T-helper 22 cell (primary cell): ENCODE measurements at regions not wholly inside any gene's neighbourhood (a gene's known extent, or its start where the extent isn't known, plus 50 kb on each side); places are given as distances from the start of the nearest gene placed in this dataset.

Experiments
- DNase-seq: peaks from one replicate; pipeline ENCODE4 v3.0.0-alpha.2; 2020; ENCODE audit warnings: low read depth

DNA sequence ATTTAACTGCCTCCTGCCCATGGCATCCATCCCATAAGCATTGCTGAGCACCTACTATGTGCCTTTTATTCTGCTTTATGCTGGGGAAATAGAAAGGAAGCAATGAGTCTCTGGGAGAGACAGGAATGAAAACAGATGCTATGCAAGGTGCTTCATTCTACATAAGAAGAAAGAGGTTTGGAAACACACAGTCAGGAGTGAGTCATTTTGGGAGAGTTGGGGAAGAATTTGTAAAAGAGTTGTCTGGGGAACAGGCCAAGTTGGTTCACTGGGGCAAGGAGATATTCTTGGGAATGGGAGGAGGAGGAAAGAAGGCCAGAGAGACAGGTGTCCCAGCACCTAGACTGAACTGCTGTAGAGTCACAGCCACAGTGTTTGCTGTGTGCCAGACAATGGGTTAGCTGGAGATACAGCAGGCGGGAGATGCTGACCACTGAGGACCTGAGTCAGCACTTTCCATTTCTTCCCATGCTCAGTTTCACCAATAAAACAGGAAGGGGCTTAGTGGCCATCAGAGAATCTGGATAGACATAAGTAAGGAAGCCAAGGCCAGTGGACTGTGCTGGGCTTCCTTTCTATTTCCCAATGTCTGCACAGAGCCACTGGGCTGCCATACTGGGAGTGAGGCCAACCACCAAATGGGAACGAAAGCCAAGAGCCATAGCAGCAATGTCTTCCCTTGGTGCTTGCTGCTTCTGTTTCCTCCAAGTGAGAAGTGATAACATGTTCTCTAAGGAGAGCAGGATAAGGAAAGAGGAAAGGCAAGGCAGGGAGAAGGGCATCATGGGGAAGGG lies 187.7 kb upstream of the USP24 start:
- DNase-seq: no peak

DNA sequence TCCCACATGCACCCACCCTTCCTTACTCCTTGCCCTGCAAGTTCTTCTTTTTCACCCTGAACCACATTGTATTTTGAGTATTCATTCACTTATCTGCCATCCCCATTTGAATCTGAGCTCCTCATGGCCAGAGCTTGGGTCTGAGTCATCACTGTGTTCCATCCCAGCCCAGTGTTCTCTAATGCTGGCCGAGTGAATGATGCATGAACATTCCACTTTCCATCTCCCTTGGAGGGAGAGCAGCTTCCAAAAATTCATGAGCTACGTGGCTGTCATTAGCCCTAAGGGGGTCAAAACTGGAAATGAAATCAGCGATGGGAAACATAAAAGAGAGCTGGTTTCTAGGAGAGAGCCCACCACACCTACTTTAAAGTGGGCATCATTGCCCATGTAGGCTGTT lies 187.0 kb upstream of the USP24 start:
- no peak for DNase-seq

DNA sequence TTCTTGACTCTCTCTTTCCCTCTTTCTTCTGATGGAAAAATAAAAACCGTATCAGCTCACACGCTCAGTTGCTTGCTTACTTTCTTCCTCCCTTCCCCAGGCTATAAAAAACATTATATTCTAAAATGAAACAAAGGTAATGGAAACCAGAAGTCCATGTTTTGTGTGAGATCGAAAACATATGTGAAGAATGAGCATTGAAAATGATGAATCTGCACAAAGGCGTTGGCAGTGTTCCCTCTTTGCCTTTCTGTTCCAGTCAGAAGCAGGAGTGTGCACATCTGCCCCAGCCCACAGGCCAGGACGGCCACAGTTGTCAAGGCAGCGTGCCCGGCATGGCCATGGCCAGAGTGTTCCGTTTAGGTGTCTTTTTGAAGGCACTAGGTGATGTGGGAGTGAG lies 185.3 kb upstream of the USP24 start:
- no peak for DNase-seq

DNA sequence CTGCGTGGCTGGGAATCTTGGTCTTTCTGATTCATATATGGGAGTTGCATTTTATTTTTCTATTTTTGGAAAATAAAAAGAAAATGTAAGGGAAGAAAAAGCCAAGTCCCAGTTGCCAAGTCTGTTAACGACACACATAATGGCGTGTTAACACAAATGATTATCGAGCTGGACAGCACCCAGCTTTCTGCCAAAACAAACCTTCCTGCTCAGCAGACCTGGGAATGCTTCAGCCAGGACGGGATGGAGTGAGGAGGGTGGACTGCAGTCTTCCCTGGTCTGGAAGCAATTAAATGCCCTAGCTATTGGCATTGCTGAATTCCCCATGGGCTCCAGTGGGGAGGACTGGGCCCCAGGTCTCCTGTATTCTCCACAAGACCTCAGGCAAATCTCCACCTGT lies 184.2 kb upstream of the USP24 start:
- no peak for DNase-seq

DNA sequence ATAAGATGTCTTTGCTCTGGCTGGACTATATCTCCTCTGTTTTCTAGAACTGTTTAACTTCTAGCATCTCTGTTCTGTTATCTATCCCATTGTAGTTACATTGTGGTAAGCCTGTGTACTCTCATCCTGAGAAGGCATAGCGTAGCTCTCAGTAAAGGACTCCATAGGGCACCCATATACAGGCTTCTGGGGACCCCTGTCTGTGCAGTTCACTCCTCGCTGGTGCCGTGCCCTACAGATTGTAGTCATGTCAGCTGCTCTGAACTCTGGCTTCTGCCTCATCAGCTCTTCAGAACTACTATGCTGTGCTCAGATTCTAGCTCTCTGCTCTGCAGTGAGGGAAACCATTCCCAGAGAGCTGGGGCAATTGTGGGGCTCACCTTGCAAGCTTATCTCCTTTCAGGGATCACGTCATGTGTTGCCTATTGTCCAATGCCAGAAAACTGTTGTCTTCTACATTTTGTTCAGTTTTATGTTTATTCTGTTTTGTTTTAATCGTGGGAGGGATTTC lies 181.3 kb upstream of the USP24 start:
- DNase-seq: no peak

DNA sequence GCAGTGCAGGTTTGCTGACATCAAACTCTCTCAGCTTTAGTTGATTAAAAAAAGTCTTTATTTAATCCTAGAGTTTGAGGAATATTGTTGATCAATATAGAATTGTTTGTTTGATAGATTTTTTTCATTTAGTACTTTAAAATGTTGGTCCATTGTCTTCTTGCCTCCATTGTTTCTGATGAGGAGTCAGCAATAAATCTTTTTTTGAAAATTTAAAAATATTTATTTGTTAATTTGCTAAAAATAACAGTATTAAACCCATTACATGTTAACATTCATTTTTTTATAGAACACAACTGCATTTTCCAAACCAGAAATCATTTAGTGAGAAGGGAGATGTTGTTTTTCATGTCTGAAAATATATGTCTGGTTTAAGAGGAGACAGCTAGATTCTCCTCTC lies 173.8 kb upstream of the USP24 start:
- DNase-seq: no peak

- no peak for DNase-seq
These were observed 172.0 kb upstream of the USP24 start for GRCh38 chr1:55387145-55387544.

- DNase-seq: no peak
These were observed 171.3 kb upstream of the USP24 start for GRCh38 chr1:55386456-55386855.

GRCh38 chr1:55385402-55386018 lies 170.3 kb upstream of the USP24 start:
- DNase-seq: no peak

DNA sequence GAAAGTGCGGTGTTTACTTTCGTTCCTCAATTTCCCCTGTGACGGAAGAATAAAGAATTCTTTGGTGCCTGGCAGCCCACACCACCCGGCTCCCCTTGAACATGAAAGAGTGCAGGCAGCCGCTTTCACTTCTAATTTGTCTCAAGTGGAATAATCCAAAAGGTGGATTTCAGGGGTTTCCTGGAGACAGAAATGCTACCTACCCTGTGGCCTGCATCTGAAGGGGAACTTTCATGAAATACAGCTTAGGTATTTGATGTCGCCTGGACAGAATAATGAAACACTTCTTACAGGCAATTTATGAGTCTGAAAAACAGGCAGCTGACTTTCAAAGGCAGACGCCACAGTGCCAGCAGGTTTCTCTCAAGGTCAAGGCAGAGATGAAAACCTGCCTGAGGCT lies 169.5 kb upstream of the USP24 start:
- no peak for DNase-seq

DNA sequence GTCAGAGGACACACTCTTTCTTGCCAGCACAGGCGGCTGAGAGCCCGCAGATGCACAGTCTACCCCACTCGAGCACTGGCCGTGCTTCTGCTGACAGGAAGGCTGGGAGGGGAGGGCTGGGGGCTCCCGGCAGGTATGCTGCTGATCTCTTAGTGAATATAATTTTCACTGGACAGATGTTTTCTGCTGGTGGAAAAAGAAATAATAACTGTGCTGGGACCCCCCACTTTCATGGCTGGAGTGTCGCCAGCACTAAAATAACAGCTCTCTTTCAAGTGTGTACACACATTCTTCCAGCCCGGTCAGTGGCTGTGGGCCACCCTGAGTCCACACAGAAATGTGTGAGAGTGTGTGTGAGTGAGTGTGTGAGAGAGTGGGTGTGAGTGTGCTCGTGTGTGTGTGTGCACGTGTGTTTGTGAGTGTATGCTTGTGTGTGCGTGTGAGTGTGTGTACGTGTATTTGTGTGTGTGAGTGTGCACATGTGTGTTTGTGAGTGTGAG lies 167.7 kb upstream of the USP24 start:
- DNase-seq: no peak

GRCh38 chr1:55381983-55382382 lies 166.8 kb upstream of the USP24 start:
- no peak for DNase-seq

DNA sequence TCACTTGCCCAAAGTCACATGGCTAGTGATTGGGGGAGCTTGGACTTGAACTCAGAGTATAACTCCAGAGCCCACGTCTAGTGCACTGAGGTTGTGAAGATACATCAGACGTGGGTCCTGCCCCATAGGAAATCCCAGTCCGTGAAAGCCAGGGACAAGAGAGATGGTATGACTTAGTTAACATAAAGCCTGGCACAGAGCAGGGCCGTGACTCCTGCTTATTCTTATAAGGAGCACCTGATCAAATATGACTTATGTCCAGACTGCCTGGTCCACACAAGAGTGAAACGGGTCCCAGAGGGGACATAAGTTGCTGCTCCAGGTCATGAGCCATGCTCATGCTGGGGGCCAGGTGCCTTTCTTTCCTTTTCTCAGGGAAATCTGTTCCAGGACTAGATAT lies 166.3 kb upstream of the USP24 start:
- no peak for DNase-seq

DNA sequence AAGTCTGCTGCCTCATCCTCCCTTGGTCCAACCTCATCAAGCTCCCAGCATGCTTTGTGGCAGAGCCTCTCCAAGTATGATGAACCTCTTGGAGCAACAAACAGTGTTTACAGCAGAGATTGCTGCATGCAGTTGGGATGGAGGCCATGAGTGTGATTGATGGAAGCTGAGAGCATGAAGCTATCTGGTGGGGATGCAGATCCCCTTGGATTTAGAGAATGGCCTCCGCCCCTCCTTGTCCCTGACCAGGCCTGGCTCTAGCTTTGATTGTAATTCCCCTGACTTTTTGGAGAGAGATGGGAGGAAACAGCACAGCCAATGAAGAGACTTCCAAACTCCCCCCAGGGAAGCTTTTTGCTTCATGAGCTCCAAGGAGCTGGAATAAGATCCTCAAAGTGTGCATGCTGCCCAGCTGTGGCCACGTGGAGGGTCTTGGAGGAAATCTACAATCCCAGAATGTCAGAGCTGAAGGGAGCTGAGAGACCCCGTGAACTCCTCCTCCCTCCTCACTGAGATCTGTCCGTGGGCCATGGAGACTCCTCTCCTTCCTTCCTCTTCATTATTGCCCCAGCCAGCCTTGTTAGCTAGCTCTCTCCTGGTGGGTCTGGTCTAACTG lies 165.3 kb upstream of the USP24 start:
- no peak for DNase-seq

- no peak for DNase-seq
These were observed 163.4 kb upstream of the USP24 start for GRCh38 chr1:55378582-55378981.

DNA sequence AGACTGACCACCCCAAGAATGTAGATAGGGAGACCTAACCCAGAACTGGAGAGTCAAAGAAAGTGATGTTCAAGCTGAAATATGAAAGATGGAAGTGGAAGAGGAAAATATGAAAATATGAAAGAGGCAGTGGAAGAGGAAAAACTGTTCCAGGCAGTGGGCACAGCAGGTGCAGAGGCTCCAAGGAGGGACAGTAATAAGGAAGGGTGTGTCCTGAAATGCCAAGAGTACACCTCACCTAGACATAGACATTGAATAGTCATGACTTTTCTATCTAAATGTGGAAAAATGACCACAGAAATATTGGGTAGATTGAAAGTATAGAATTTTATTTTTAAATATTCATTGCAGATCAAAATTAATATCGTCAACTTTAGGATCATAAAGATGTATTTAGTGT lies 161.7 kb upstream of the USP24 start:
- no peak for DNase-seq

DNA sequence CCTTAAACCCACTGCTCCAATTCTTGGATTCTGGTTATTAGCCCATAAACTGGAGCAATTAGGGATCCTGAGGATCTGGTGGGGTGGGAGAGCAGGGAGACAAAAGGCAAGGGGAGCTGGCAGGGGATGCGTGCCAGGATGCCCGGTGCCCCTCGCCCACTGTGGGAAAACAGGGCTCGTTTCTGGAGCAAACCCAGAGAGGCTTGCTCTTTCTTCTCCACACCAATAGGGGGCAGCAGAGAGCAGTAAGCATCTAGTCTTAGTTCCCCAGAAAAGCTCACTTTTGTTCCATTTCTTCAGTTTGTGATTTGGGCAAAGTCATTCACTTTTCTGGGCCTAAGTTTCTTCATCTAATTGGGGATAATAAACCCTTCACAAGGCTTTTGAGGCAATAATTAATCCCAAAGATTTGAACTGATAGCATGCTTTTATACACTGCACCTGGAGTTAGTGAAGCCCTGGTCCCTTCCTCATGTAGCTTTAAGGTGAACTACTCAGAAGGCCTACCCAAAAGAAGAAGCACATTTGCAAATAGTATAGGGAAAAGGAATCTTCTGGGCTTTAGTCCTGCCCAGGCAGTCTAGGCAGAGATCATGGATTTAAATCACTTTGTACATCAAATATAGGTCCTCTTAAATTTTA lies 160.6 kb upstream of the USP24 start:
- DNase-seq: no peak

GRCh38 chr1:55374801-55375616 lies 159.8 kb upstream of the USP24 start:
- no peak for DNase-seq

DNA sequence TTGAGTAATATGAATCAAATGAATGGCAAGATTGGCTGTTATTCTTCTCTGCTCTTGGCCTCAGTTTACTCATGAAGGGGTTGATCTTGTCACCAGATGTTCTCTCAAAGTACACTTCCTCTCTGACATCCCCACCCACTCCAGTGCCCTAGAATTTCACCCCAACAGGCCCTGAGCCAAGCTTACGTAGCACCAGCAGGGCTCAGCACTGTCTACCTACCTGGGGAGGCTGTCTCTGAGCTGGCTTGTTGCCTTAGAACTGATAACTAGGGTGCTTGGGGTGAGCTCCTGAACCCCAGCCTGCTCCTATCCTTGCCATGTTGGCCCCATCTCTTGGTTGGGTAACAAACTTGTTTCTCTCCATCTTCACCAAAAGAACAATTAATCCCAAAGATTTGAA lies 159.1 kb upstream of the USP24 start:
- no peak for DNase-seq

- DNase-seq: no peak
These were observed 154.3 kb upstream of the USP24 start for GRCh38 chr1:55369474-55369873.

DNA sequence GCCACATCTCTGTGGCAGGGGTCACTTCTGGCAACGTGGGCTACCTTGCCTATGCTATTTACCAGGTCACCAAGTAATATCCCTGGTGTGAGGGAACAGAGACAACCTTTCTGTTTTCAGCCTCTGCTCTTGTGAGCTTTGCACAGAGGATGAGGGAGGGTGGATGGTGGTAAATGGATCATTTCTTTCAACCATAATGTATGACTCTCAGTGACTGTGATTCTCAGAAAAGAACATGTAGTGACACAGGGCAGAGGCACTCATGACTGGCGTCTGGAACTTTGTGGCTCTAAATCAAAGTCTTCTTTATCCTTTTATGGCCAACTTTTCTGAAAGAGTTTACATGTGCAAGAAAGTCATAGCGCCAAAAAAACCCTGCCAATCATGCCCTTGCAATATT lies 153.5 kb upstream of the USP24 start:
- DNase-seq: no peak

GRCh38 chr1:55367273-55367672 lies 152.1 kb upstream of the USP24 start:
- DNase-seq: no peak
